ENCODE measurements at regions not wholly inside any gene's neighbourhood (a gene's known extent, or its start where the extent isn't known, plus 50 kb on each side); places are given as distances from the start of the nearest gene placed in this dataset.

DNA sequence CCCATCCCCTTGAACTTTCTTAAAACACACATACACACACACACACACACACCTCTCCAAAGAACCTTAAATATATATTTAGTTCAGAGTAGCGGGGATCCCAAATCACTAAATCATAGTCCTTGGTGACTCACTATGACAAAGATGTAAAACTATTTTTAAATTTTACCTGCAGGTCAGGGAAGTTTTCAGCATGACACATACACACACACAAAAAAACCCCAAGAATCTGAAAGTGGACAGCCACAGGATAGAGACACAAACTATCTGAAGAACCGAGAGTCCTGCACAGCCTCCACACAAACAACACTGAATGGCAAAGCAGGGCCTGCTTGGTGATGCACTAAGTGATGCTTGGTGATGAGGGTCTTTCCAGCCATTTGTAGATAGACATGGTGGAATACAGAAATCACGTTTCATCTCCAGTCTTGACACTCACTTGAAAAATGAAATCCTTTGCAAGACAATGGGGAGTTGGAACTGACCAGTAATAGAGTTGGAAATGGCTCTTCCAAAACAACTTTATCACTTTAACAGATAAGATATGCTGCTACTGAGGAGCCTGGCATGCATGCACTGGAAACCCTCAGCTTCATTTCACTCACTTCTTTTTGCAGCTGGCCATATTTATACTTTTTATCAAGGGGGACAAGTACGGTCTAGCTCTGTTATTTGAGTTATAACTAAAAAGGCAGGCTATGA, 307.3 kb downstream of the RAPGEF2 start:
- Histone ChIP-seq H3K27ac (no peak overlapping the region), H3K36me3 (no peaks in the 10 kb centered on the region), H3K4me3 (no peak overlapping the region), H3K4me1 (ENCODE audit: insufficient read depth) (no peaks in the 10 kb centered on the region), H3K27me3 (no peaks in the 10 kb centered on the region), H3K9me3 (no peaks in the 10 kb centered on the region)
- intact Hi-C loops (cut with DNase I), result no loop called here
- WGBS, 3 donors, result 65 to 74% (median 70%) methylated on average over 4 of the region's 4 CpGs
- DNase-seq, result no peak
- TF ChIP-seq POLR2A (IDR thresholded peaks at IDR 0.05), result no peak
- no peak for TF ChIP-seq CTCF (IDR thresholded peaks at IDR 0.05)
- TF ChIP-seq EP300 (IDR thresholded peaks at IDR 0.05), result no peak

DNA sequence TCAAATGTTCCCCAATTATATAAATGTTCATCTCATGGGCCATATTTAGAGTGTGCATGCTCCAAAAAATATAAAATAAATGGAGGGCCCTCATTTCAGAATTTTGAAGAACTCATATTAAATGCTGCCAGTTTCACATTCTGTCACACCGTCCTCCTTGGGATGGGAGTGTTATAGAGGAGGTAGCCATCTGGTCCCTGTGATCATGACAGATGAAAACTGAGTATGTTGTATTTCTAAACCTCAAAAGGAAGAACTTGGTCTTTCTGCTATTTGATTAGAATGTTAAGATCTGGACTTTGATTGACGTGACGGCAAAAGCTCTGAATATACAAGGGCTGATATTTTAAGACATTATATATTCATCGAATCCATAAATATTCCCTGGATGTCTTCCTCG, 308.0 kb downstream of the RAPGEF2 start:
- Histone ChIP-seq H3K4me3 (no peak overlapping the region), H3K9me3 (no peaks in the 10 kb centered on the region), H3K4me1 (ENCODE audit: insufficient read depth) (no peaks in the 10 kb centered on the region), H3K27me3 (no peaks in the 10 kb centered on the region), H3K27ac (no peak overlapping the region), H3K36me3 (no peaks in the 10 kb centered on the region)
- no peak for DNase-seq
- 78 to 93% (median 87%) methylated on average over 5 of the region's 5 CpGs for WGBS, 3 donors
- TF ChIP-seq EP300 (IDR thresholded peaks at IDR 0.05) (no peak), POLR2A (IDR thresholded peaks at IDR 0.05) (no peak), CTCF (IDR thresholded peaks at IDR 0.05) (no peak)
- intact Hi-C loops (cut with DNase I), result no loop called here

GRCh38 chr4:159413306-159413943, 310.5 kb downstream of the RAPGEF2 start:
- no peak for DNase-seq
- Histone ChIP-seq H3K4me1 (ENCODE audit: insufficient read depth) (no peaks in the 10 kb centered on the region), H3K27me3 (no peaks in the 10 kb centered on the region), H3K9me3 (no peaks in the 10 kb centered on the region), H3K36me3 (no peaks in the 10 kb centered on the region), H3K27ac (no peak overlapping the region), H3K4me3 (no peak overlapping the region)
- TF ChIP-seq EP300 (IDR thresholded peaks at IDR 0.05), result no peak
- no peak for TF ChIP-seq CTCF (IDR thresholded peaks at IDR 0.05)
- TF ChIP-seq POLR2A (IDR thresholded peaks at IDR 0.05), result no peak
- intact Hi-C loops (cut with DNase I), result no loop called here
- WGBS, 3 donors, result 62 to 69% (median 62%) methylated on average over 6 of the region's 6 CpGs

DNA sequence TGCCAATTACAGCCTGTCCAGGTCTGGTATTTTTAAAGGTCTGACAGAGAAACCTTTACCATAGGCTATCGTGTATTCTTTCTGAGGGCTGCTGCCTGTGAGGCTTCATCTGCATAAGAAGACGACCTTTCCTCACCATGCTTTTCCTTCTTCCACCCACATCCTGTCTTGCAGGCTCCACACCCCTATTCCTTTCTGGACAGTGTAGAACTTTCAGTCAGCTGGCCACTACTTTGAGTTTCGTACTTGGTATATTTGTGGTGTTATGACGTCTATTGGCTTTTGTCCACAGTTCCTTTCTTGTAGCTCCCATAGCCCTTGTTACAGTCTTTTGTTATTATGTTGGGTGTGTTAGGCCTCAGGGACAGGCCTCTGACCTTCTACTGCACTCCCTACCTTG, 311.4 kb downstream of the RAPGEF2 start:
- DNase-seq, result no peak
- Histone ChIP-seq H3K9me3 (no peaks in the 10 kb centered on the region), H3K4me3 (no peak overlapping the region), H3K36me3 (no peaks in the 10 kb centered on the region), H3K4me1 (ENCODE audit: insufficient read depth) (no peaks in the 10 kb centered on the region), H3K27me3 (no peaks in the 10 kb centered on the region), H3K27ac (no peak overlapping the region)
- TF ChIP-seq CTCF (IDR thresholded peaks at IDR 0.05) (no peak), POLR2A (IDR thresholded peaks at IDR 0.05) (no peak), EP300 (IDR thresholded peaks at IDR 0.05) (no peak)
- WGBS, 3 donors, result 85 to 90% (median 90%) methylated on average over 4 of the region's 4 CpGs
- intact Hi-C loops (cut with DNase I), result no loop called here

All from ovary (tissue), 7 donors.